SU-DHL-6 (cell line): ENCODE measurements at regions not wholly inside any gene's neighbourhood (a gene's known extent, or its start where the extent isn't known, plus 50 kb on each side); places are given as distances from the start of the nearest gene placed in this dataset.

Experiments used
- H2AFZ ChIP-seq: fragments of 200-600 bp; sonication (generic); 2 replicates; pipeline ENCODE4 v1.6.1; 2014; ENCODE audit warnings: low read depth, mild to moderate bottlenecking, moderate library complexity, mixed read lengths, antibody characterized with exemption, low read length; ENCODE audit not compliant: severe bottlenecking
- H3F3A ChIP-seq: fragments of 200-600 bp; shearing (Covaris generic); 2 replicates; pipeline ENCODE4 v1.6.0; 2016; ENCODE audit warnings: antibody characterized with exemption, mild to moderate bottlenecking; ENCODE audit not compliant: insufficient read depth
- H3K27ac ChIP-seq: fragments of 200-600 bp; sonication (generic); 2 replicates; pipeline ENCODE4 v1.5.1; 2016; ENCODE audit warnings: low read depth, mild to moderate bottlenecking, low read length, moderate library complexity, mixed read lengths
- H3K27me3 ChIP-seq: fragments of 200-600 bp; sonication (generic), shearing (Covaris generic); 2 replicates; pipeline ENCODE4 v1.6.0; 2014; ENCODE audit warnings: mild to moderate bottlenecking, low read length
- H3K36me3 ChIP-seq: fragments of 200-600 bp; sonication (generic); 2 replicates; pipeline ENCODE4 v1.6.1; 2014; ENCODE audit warnings: mild to moderate bottlenecking, low read length, mixed read lengths
- H3K4me2 ChIP-seq: fragments of 300-600, 200-600 bp; shearing (Covaris generic), sonication (generic); 2 replicates; pipeline ENCODE4 v1.6.0; 2014; ENCODE audit warnings: low read length, low read depth, mild to moderate bottlenecking; ENCODE audit not compliant: poor library complexity, severe bottlenecking
- H3K4me3 ChIP-seq: fragments of 200-600 bp; sonication (generic); 2 replicates; pipeline ENCODE4 v1.5.1; 2014; ENCODE audit warnings: antibody characterized with exemption, low read length, mild to moderate bottlenecking, mixed read lengths; ENCODE audit not compliant: insufficient read depth, poor library complexity, severe bottlenecking
- H3K79me2 ChIP-seq: fragments of 200-600 bp; sonication (generic); 2 replicates; pipeline ENCODE4 v1.6.1; 2014; ENCODE audit warnings: mild to moderate bottlenecking, low read length, moderate library complexity; ENCODE audit not compliant: insufficient read depth
- H3K9ac ChIP-seq: fragments of 200-600 bp; sonication (generic); 2 replicates; pipeline ENCODE4 v1.7.0; 2014; ENCODE audit warnings: mild to moderate bottlenecking, low read length
- H3K9me2 ChIP-seq: fragments of 200-600 bp; sonication (generic); replicated peaks from 2 replicates; pipeline ENCODE4 v1.6.1; 2014; ENCODE audit warnings: low read length; ENCODE audit not compliant: insufficient read depth
- H3K9me3 ChIP-seq: fragments of 200-600 bp; sonication (generic); 2 replicates; pipeline ENCODE4 v1.6.1; 2014; ENCODE audit warnings: low read length, mixed read lengths; ENCODE audit not compliant: insufficient read depth
- H4K20me1 ChIP-seq: fragments of 200-600 bp; sonication (generic); 2 replicates; pipeline ENCODE4 v1.6.1; 2014; ENCODE audit warnings: low read depth, mild to moderate bottlenecking, antibody characterized with exemption, low read length, moderate library complexity, mixed read lengths
- EZH2phosphoT487 ChIP-seq: fragments of 200-600 bp; sonication (generic), shearing (Covaris generic); conservative IDR thresholded peaks from 2 replicates; pipeline ENCODE4 v1.6.1; 2018; ENCODE audit warnings: mild to moderate bottlenecking, antibody characterized with exemption, low read length, moderate library complexity, mixed read lengths
- TF ChIP-seq, protein P1 (sequence below): fragments of 200-600 bp; sonication (generic); IDR thresholded peaks from one replicate; pipeline ENCODE4 v1.5.1; 2017; ENCODE audit warnings: antibody characterized with exemption, mild to moderate bottlenecking, low read length, moderate library complexity; ENCODE audit not compliant: insufficient read depth, poor library complexity, severe bottlenecking

GRCh38 chr6:156109713-156110112, 654.1 kb upstream of the NOX3 start:
- no peaks in the 10 kb centered on the region for H3K79me2 ChIP-seq
- H4K20me1 ChIP-seq, result no peaks in the 10 kb centered on the region
- H3K4me2 ChIP-seq, result no peak overlapping the region
- H3K27me3 ChIP-seq, result no peaks in the 10 kb centered on the region
- no peaks in the 10 kb centered on the region for H3K36me3 ChIP-seq
- no peak for TF ChIP-seq EZH2phosphoT487
- TF ChIP-seq, protein P1, sequence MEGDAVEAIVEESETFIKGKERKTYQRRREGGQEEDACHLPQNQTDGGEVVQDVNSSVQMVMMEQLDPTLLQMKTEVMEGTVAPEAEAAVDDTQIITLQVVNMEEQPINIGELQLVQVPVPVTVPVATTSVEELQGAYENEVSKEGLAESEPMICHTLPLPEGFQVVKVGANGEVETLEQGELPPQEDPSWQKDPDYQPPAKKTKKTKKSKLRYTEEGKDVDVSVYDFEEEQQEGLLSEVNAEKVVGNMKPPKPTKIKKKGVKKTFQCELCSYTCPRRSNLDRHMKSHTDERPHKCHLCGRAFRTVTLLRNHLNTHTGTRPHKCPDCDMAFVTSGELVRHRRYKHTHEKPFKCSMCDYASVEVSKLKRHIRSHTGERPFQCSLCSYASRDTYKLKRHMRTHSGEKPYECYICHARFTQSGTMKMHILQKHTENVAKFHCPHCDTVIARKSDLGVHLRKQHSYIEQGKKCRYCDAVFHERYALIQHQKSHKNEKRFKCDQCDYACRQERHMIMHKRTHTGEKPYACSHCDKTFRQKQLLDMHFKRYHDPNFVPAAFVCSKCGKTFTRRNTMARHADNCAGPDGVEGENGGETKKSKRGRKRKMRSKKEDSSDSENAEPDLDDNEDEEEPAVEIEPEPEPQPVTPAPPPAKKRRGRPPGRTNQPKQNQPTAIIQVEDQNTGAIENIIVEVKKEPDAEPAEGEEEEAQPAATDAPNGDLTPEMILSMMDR, result no peak
- no peak overlapping the region for H3K27ac ChIP-seq
- no peaks in the 10 kb centered on the region for H3F3A ChIP-seq
- no peaks in the 10 kb centered on the region for H3K9me2 ChIP-seq
- no peaks in the 10 kb centered on the region for H3K9me3 ChIP-seq
- no peak overlapping the region for H3K4me3 ChIP-seq
- no peak overlapping the region for H3K9ac ChIP-seq
- H2AFZ ChIP-seq, result no peak overlapping the region

- no peak for TF ChIP-seq EZH2phosphoT487
- TF ChIP-seq, protein P1, result no peak
- Histone ChIP-seq H2AFZ (no peak overlapping the region), H3K4me2 (no peak overlapping the region), H3F3A (no peaks in the 10 kb centered on the region), H3K36me3 (no peaks in the 10 kb centered on the region), H4K20me1 (no peaks in the 10 kb centered on the region), H3K9me2 (no peaks in the 10 kb centered on the region), H3K4me3 (no peak overlapping the region), H3K27ac (no peak overlapping the region), H3K9ac (no peak overlapping the region), H3K9me3 (no peaks in the 10 kb centered on the region), H3K79me2 (no peaks in the 10 kb centered on the region), H3K27me3 (no peaks in the 10 kb centered on the region)
Observed at GRCh38 chr6:156107624-156108101, 652.0 kb upstream of the NOX3 start.

GRCh38 chr6:156102129-156102528, 646.5 kb upstream of the NOX3 start:
- Histone ChIP-seq H4K20me1 (no peaks in the 10 kb centered on the region), H3K4me2 (no peak overlapping the region), H3F3A (no peaks in the 10 kb centered on the region), H3K4me3 (no peak overlapping the region), H3K9ac (no peak overlapping the region), H3K79me2 (no peaks in the 10 kb centered on the region), H3K27me3 (no peaks in the 10 kb centered on the region), H3K36me3 (no peaks in the 10 kb centered on the region), H3K27ac (no peak overlapping the region), H2AFZ (no peak overlapping the region), H3K9me3 (no peaks in the 10 kb centered on the region), H3K9me2 (no peaks in the 10 kb centered on the region)
- no peak for TF ChIP-seq EZH2phosphoT487
- TF ChIP-seq, protein P1, result no peak
